MM.1S (cell line): ENCODE measurements at regions not wholly inside any gene's neighbourhood (a gene's known extent, or its start where the extent isn't known, plus 50 kb on each side); places are given as distances from the start of the nearest gene placed in this dataset.

Source experiments
- DNase-seq: peaks from one replicate; pipeline ENCODE4 v3.0.0-alpha.2; 2015
- H2AFZ ChIP-seq: fragments of 300-600 bp; sonication (generic); 2 replicates; pipeline ENCODE4 v1.6.0; 2016; ENCODE audit warnings: antibody characterized with exemption, low read length
- H3F3A ChIP-seq: fragments of 300-600 bp; sonication (generic); 2 replicates; pipeline ENCODE4 v1.6.1; 2016; ENCODE audit warnings: mild to moderate bottlenecking, antibody characterized with exemption, low read length, moderate library complexity, mixed read lengths; ENCODE audit not compliant: insufficient read depth
- H3K27ac ChIP-seq: fragments of 300-600 bp; sonication (generic); 2 replicates; pipeline ENCODE4 v1.5.1; 2016; ENCODE audit warnings: mild to moderate bottlenecking, low read length
- H3K27me3 ChIP-seq: fragments of 300-600 bp; sonication (generic); replicated peaks from 2 replicates; pipeline ENCODE4 v1.6.0; 2016; ENCODE audit warnings: low read length; ENCODE audit not compliant: insufficient read depth
- H3K36me3 ChIP-seq: fragments of 300-600 bp; sonication (generic); replicated peaks from 2 replicates; pipeline ENCODE4 v1.6.1; 2016; ENCODE audit warnings: mild to moderate bottlenecking, low read length, mixed read lengths; ENCODE audit not compliant: insufficient read depth
- H3K4me1 ChIP-seq: fragments of 300-600 bp; sonication (generic); 2 replicates; pipeline ENCODE4 v1.6.1; 2016; ENCODE audit warnings: low read length, mixed read lengths
- H3K4me2 ChIP-seq: fragments of 300-600 bp; sonication (generic); 2 replicates; pipeline ENCODE4 v1.6.0; 2016; ENCODE audit warnings: low read depth, low read length
- H3K4me3 ChIP-seq: fragments of 300-600 bp; sonication (generic); 2 replicates; pipeline ENCODE4 v1.5.1; 2016; ENCODE audit warnings: low read length, mixed read lengths
- H3K79me2 ChIP-seq: fragments of 300-600 bp; sonication (generic); 2 replicates; pipeline ENCODE4 v1.6.1; 2016; ENCODE audit warnings: mixed run types, low read length, mixed read lengths
- H3K9ac ChIP-seq: fragments of 300-600 bp; sonication (generic); 2 replicates; pipeline ENCODE4 v1.6.1; 2016; ENCODE audit warnings: low read length, mixed read lengths
- H3K9me2 ChIP-seq: fragments of 300-600 bp; sonication (generic); replicated peaks from 2 replicates; pipeline ENCODE4 v1.6.1; 2016; ENCODE audit warnings: mild to moderate bottlenecking, low read length, mixed read lengths; ENCODE audit not compliant: insufficient read depth
- H3K9me3 ChIP-seq: fragments of 300-600 bp; sonication (generic); replicated peaks from 2 replicates; pipeline ENCODE4 v1.6.1; 2016; ENCODE audit warnings: mild to moderate bottlenecking, low read length, mixed read lengths; ENCODE audit not compliant: insufficient read depth
- H4K20me1 ChIP-seq: fragments of 300-600 bp; sonication (generic); 2 replicates; pipeline ENCODE4 v1.6.1; 2016; ENCODE audit warnings: mild to moderate bottlenecking, low read length, moderate library complexity, mixed read lengths; ENCODE audit not compliant: insufficient read depth
- EZH2 ChIP-seq: fragments of 300-600 bp; sonication (generic); optimal IDR thresholded peaks from 2 replicates; pipeline ENCODE3; 2017; ENCODE audit warnings: low read depth, mild to moderate bottlenecking, antibody characterized with exemption, low read length, mixed read lengths
- EZH2phosphoT487 ChIP-seq: fragments of 300-600 bp; sonication (generic); IDR thresholded peaks from 2 replicates; pipeline ENCODE4 v1.6.1; 2018; ENCODE audit warnings: antibody characterized with exemption, low read length
- TF ChIP-seq, protein P1 (sequence below): fragments of 300-600 bp; sonication (generic); IDR thresholded peaks from 2 replicates; pipeline ENCODE4 v1.5.1; 2016; ENCODE audit warnings: antibody characterized with exemption, low read length, mixed read lengths

DNA sequence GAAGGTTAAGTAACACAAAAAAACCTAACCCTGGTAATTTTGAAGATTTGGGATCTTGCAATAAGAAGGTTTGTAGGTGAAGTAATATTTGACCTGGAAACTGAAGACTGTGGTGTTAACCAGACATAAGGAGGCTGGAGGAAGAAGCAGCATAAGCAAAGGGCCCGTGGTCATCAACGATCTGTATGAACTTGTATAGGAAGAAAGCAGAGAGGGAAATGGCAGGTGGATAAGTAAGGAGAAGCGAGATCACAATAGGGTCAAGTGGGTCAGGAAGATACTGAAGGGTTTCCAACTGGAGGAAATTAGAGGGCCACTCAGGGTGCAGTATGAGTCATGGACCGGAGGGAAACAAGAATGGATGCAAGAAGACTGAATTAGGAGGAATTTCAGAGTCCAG, 103.8 kb upstream of the SORBS2 start:
- no peak overlapping the region for H3K9ac ChIP-seq
- no peak overlapping the region for H2AFZ ChIP-seq
- TF ChIP-seq, protein P1, sequence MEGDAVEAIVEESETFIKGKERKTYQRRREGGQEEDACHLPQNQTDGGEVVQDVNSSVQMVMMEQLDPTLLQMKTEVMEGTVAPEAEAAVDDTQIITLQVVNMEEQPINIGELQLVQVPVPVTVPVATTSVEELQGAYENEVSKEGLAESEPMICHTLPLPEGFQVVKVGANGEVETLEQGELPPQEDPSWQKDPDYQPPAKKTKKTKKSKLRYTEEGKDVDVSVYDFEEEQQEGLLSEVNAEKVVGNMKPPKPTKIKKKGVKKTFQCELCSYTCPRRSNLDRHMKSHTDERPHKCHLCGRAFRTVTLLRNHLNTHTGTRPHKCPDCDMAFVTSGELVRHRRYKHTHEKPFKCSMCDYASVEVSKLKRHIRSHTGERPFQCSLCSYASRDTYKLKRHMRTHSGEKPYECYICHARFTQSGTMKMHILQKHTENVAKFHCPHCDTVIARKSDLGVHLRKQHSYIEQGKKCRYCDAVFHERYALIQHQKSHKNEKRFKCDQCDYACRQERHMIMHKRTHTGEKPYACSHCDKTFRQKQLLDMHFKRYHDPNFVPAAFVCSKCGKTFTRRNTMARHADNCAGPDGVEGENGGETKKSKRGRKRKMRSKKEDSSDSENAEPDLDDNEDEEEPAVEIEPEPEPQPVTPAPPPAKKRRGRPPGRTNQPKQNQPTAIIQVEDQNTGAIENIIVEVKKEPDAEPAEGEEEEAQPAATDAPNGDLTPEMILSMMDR = no peak
- TF ChIP-seq EZH2phosphoT487 (no peak), EZH2 (no peak)
- H3F3A ChIP-seq = no peaks in the 10 kb centered on the region
- no peaks in the 10 kb centered on the region for H4K20me1 ChIP-seq
- H3K36me3 ChIP-seq = no peaks in the 10 kb centered on the region
- no peaks in the 10 kb centered on the region for H3K9me2 ChIP-seq
- H3K9me3 ChIP-seq = no peaks in the 10 kb centered on the region
- no peaks in the 10 kb centered on the region for H3K79me2 ChIP-seq
- H3K4me1 ChIP-seq = no peaks in the 10 kb centered on the region
- H3K4me3 ChIP-seq = no peak overlapping the region
- no peak for DNase-seq
- H3K4me2 ChIP-seq = no peak overlapping the region
- H3K27ac ChIP-seq = no peak overlapping the region
- H3K27me3 ChIP-seq = no peaks in the 10 kb centered on the region

GRCh38 chr4:185916231-185916630, 104.2 kb upstream of the SORBS2 start:
- Histone ChIP-seq H2AFZ (no peak overlapping the region), H3K36me3 (no peaks in the 10 kb centered on the region), H3K27me3 (no peaks in the 10 kb centered on the region), H4K20me1 (no peaks in the 10 kb centered on the region), H3F3A (no peaks in the 10 kb centered on the region), H3K4me1 (no peaks in the 10 kb centered on the region), H3K79me2 (no peaks in the 10 kb centered on the region), H3K4me2 (no peak overlapping the region), H3K9me2 (no peaks in the 10 kb centered on the region), H3K9ac (no peak overlapping the region), H3K4me3 (no peak overlapping the region), H3K9me3 (no peaks in the 10 kb centered on the region), H3K27ac (no peak overlapping the region)
- TF ChIP-seq, protein P1 = no peak
- TF ChIP-seq EZH2 = no peak
- DNase-seq = no peak

DNA sequence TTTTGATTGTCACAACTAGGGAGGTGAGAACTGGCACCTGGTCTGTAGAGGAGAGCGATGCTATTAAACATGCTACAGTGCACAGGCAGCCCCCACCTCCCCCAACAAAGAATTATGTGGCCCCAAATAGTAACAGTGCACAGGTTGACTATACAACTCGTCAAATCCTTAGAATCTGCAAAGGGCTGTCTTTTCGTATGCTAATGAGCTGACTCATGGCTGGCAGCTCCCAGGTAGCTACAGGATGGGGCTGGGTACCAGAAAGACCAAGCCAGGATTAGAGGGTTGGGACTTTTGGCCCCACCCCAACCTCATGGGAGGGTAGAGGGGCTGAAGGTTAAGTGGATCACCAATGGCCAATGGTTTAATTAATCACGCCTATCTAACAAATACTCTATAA, 104.7 kb upstream of the SORBS2 start:
- no peak overlapping the region for H3K27ac ChIP-seq
- DNase-seq = no peak
- no peak overlapping the region for H2AFZ ChIP-seq
- no peaks in the 10 kb centered on the region for H4K20me1 ChIP-seq
- H3F3A ChIP-seq = no peaks in the 10 kb centered on the region
- H3K4me2 ChIP-seq = no peak overlapping the region
- TF ChIP-seq, protein P1 = no peak
- TF ChIP-seq EZH2phosphoT487 (no peak), EZH2 (no peak)
- H3K9me3 ChIP-seq = no peaks in the 10 kb centered on the region
- no peaks in the 10 kb centered on the region for H3K27me3 ChIP-seq
- H3K36me3 ChIP-seq = no peaks in the 10 kb centered on the region
- H3K4me1 ChIP-seq = no peaks in the 10 kb centered on the region
- H3K4me3 ChIP-seq = no peak overlapping the region
- H3K9me2 ChIP-seq = no peaks in the 10 kb centered on the region
- H3K9ac ChIP-seq = no peak overlapping the region
- no peaks in the 10 kb centered on the region for H3K79me2 ChIP-seq

DNA sequence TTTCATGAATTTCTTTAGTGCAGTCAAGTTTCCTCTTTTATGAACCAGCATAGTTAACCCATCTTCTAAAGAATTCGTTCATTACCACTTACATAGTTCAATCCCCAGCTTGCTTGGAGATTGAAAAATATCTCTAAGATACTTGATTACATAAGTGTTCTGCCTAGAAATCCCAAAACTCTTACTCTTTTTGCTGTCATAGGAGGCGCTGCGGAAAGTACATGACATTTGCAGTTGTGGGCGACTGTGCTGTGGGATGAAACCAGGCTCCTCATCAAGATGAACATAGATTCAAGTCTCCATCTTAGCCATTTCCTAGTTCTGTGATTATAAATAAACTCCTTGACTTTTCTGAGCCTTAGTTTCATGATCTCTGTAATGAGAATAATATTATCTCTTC, 107.1 kb upstream of the SORBS2 start:
- Histone ChIP-seq H3K9me2 (no peaks in the 10 kb centered on the region), H3K36me3 (no peaks in the 10 kb centered on the region), H3K4me1 (no peaks in the 10 kb centered on the region), H3F3A (no peaks in the 10 kb centered on the region), H3K27me3 (no peaks in the 10 kb centered on the region), H3K79me2 (no peaks in the 10 kb centered on the region), H3K4me2 (no peak overlapping the region), H3K4me3 (no peak overlapping the region), H2AFZ (no peak overlapping the region), H3K9me3 (no peaks in the 10 kb centered on the region), H4K20me1 (no peaks in the 10 kb centered on the region), H3K27ac (no peak overlapping the region), H3K9ac (no peak overlapping the region)
- TF ChIP-seq EZH2 (no peak), EZH2phosphoT487 (no peak)
- TF ChIP-seq, protein P1 = no peak
- no peak for DNase-seq
